Esophagus squamous epithelium (tissue), 5 donors: ENCODE measurements at regions not wholly inside any gene's neighbourhood (a gene's known extent, or its start where the extent isn't known, plus 50 kb on each side); places are given as distances from the start of the nearest gene placed in this dataset.

Source experiments
- DNase-seq: peaks from one replicate; lab custom pipeline; 2025; lab: John Stamatoyannopoulos, UW
- H3K27ac ChIP-seq, 4 donors: fragments of 200-600 bp; sonication (generic); one replicate each; pipeline ENCODE4 v1.5.1; 2016 to 2019; ENCODE audit warnings: mild to moderate bottlenecking in 1 of 4
- H3K27me3 ChIP-seq, 4 donors: fragments of 200-600 bp; sonication (generic); 1 replicate in 3 of 4; 2 replicates in 1 of 4; pipeline versions ENCODE4 v1.5.1 to v1.6.0; 2017 to 2021; ENCODE audit warnings: antibody characterized with exemption in 1 of 4
- H3K36me3 ChIP-seq, 3 donors: fragments of 200-600 bp; sonication (generic); one replicate each; pipeline ENCODE4 v1.5.1; 2016 to 2019
- H3K4me1 ChIP-seq, 3 donors: fragments of 200-600 bp; sonication (generic); one replicate each; pipeline ENCODE4 v1.5.1; 2017 to 2019
- H3K4me3 ChIP-seq, 4 donors: fragments of 200-600 bp; sonication (generic); 1 replicate in 3 of 4; 2 replicates in 1 of 4; pipeline ENCODE4 v1.5.1; 2016 to 2019; ENCODE audit warnings: mild to moderate bottlenecking in 2 of 4, moderate library complexity in 1 of 4
- H3K9me3 ChIP-seq, 3 donors: fragments of 200-600 bp; sonication (generic); one replicate each; pipeline ENCODE4 v1.5.1; 2016 to 2019
- CTCF ChIP-seq, 6 experiments: fragments of 450-650 bp in 4 of 6; fragments of 200-600 bp in 2 of 6; sonication (generic) in 2 of 6; IDR thresholded peaks; one replicate each; pipeline ENCODE4 v1.5.1; 2016 to 2019; ENCODE audit warnings: antibody characterized with exemption in 6 of 6, mild to moderate bottlenecking in 4 of 6, moderate library complexity in 4 of 6
- POLR2A ChIP-seq, 4 donors: fragments of 450-650 bp; IDR thresholded peaks; one replicate each; pipeline ENCODE4 v1.6.1; 2017; ENCODE audit warnings: antibody characterized with exemption in 4 of 4, mild to moderate bottlenecking in 4 of 4, moderate library complexity in 3 of 4
- WGBS, 2 donors: methylation state at CpG; one replicate each; pipeline ENCODE4 v1.1.5; 2018; 5-methylcytosine and 5-hydroxymethylcytosine counted together
- intact Hi-C: fragments of 100-400 bp; cut with DNase I; formaldehyde crosslinking; loops from one replicate; pipeline ENCODE4 v1.15.0; 2022
- donor health status: DM: yes; HTN: yes; CAD: no.

GRCh38 chr12:29899212-29899931 is 115.6 kb upstream of the TMTC1 start:
- DNase-seq, result no peak
- Histone ChIP-seq H3K27ac (no peak overlapping the region), H3K4me3 (no peak overlapping the region), H3K4me1 (no peaks in the 10 kb centered on the region), H3K27me3 (no peaks in the 10 kb centered on the region), H3K9me3 (no peaks in the 10 kb centered on the region), H3K36me3 (no peaks in the 10 kb centered on the region)
- intact Hi-C loops, result no loop called here
- TF ChIP-seq CTCF (IDR thresholded peaks at IDR 0.05) (no peak), POLR2A (IDR thresholded peaks at IDR 0.05) (no peak)
- WGBS, 2 donors, result 83 to 93% methylated on average over 2 of the region's 2 CpGs

DNA sequence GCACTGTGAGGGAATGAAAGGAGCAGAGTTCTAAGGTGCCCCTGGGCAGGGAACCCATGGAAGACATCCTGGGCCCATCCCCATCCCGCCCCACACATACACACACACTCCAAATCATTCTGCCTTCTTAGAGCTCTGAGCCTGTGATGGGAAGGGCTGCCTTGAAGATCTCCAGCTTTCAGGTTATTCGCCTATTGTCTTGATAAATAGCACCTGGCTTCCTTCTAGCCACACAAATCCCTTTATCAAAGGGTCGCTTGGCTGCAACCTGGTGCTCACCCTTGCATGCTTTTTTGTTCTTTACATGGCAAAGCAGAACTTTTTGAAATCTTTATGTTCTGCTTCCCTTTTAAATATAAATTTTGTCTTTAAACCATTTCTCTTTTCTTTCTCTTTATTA is 112.2 kb upstream of the TMTC1 start:
- 91 to 95% methylated on average over 3 of the region's 3 CpGs for WGBS, 2 donors
- DNase-seq, result no peak
- intact Hi-C loops, result no loop called here
- Histone ChIP-seq H3K4me3 (no peak overlapping the region), H3K27ac (no peak overlapping the region), H3K27me3 (no peaks in the 10 kb centered on the region), H3K9me3 (no peaks in the 10 kb centered on the region), H3K36me3 (no peaks in the 10 kb centered on the region), H3K4me1 (no peaks in the 10 kb centered on the region)
- TF ChIP-seq POLR2A (IDR thresholded peaks at IDR 0.05) (no peak), CTCF (IDR thresholded peaks at IDR 0.05) (no peak)

DNA sequence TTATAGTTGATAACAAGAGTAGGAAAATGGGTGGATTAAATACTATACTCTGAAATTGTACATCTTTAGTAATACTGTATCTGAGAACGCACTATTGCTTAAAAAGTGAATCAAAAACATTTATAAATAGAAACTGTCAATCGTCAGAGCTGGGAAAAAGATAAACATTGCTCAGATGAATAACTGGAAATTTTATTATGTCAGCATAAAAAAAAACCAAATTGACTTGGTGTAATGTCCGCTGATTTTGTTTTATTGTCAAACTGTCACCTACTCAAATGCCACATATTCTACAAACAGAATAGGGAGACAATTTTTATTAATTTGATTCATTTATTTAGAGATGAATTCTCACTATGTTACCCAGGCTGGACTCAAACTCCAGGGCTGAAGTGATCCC is 109.3 kb upstream of the TMTC1 start:
- no peaks in the 10 kb centered on the region for H3K9me3 ChIP-seq
- H3K4me3 ChIP-seq, result no peak overlapping the region
- DNase-seq, result no peak
- H3K36me3 ChIP-seq, result no peaks in the 10 kb centered on the region
- TF ChIP-seq POLR2A (IDR thresholded peaks at IDR 0.05) (no peak), CTCF (IDR thresholded peaks at IDR 0.05) (no peak)
- intact Hi-C loops, result no loop called here
- 74% methylated on average over 3 of the region's 3 CpGs for WGBS, 2 donors
- H3K4me1 ChIP-seq, result no peaks in the 10 kb centered on the region
- H3K27me3 ChIP-seq, result no peaks in the 10 kb centered on the region
- no peak overlapping the region for H3K27ac ChIP-seq

- intact Hi-C loops, result no loop called here
- no peak for DNase-seq
- Histone ChIP-seq H3K4me1 (peaks cover 0 to 3% (median 0%) of the 10 kb centered on the region in 3 donors), H3K4me3 (no peak overlapping the region), H3K36me3 (no peaks in the 10 kb centered on the region), H3K27me3 (no peaks in the 10 kb centered on the region), H3K27ac (no peak overlapping the region), H3K9me3 (no peaks in the 10 kb centered on the region)
- 83 to 94% methylated on average over 3 of the region's 3 CpGs for WGBS, 2 donors
- TF ChIP-seq CTCF (IDR thresholded peaks at IDR 0.05) (no peak), POLR2A (IDR thresholded peaks at IDR 0.05) (no peak)
Measured at GRCh38 chr12:29891792-29892191, 108.0 kb upstream of the TMTC1 start.

DNA sequence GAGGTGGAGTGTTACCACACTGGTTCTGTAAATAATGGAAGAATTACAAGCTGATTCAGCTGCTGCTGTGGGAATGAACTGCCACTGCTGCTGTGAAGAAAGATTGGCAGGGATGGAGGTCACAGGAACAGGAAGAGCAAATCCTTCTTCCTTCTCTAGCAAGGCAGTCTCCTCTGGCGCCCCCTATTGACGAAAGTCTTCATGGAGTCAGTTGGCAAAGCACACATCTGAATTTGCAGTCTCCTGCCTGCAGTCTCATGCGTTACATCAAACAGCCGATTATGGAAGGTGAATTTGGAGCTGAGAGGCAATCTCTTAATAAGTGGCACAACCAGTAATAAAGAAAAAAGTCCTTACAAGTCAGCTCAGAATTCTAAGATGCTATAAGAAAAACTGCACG is 106.0 kb upstream of the TMTC1 start:
- intact Hi-C loops, result no loop called here
- 54 to 55% methylated on average over 5 of the region's 5 CpGs for WGBS, 2 donors
- DNase-seq, result no peak

More for the DNA sequence above, 106.0 kb upstream of the TMTC1 start:
- Histone ChIP-seq H3K4me1 (peaks cover 0 to 3% (median 0%) of the 10 kb centered on the region in 3 donors), H3K36me3 (no peaks in the 10 kb centered on the region), H3K27me3 (no peaks in the 10 kb centered on the region), H3K4me3 (no peak overlapping the region), H3K27ac (no peak overlapping the region), H3K9me3 (no peaks in the 10 kb centered on the region)
- TF ChIP-seq CTCF (IDR thresholded peaks at IDR 0.05), result peak in 5 of 6 experiments; percentile 13 to 57 (median 19)
- TF ChIP-seq POLR2A (IDR thresholded peaks at IDR 0.05), result no peak
